H1 (cell line): ENCODE measurements at regions not wholly inside any gene's neighbourhood (a gene's known extent, or its start where the extent isn't known, plus 50 kb on each side); places are given as distances from the start of the nearest gene placed in this dataset.

Experiments used
- CBX5 ChIP-seq: fragments of 300-800, 300-1000 bp; sonication (generic); IDR thresholded peaks from 2 replicates; pipeline ENCODE4 v1.7.1; 2016; ENCODE audit warnings: antibody characterized with exemption, low read length, low read depth
- CHD7 ChIP-seq: fragments of 300-600 bp; sonication (generic); IDR thresholded peaks from 2 replicates; pipeline ENCODE4 v1.7.1; 2012; ENCODE audit warnings: low read length, moderate library complexity, mild to moderate bottlenecking, inconsistent platforms; ENCODE audit not compliant: insufficient replicate concordance

- no peak for TF ChIP-seq CHD7
- TF ChIP-seq CBX5, result no peak
- TF ChIP-seq, all 59 proteins: peak for 0
Measured at GRCh38 chr20:1840817-1841553, 54.2 kb upstream of the SIRPA start (continued).
